ENCODE measurements at regions not wholly inside any gene's neighbourhood (a gene's known extent, or its start where the extent isn't known, plus 50 kb on each side); places are given as distances from the start of the nearest gene placed in this dataset.

DNA sequence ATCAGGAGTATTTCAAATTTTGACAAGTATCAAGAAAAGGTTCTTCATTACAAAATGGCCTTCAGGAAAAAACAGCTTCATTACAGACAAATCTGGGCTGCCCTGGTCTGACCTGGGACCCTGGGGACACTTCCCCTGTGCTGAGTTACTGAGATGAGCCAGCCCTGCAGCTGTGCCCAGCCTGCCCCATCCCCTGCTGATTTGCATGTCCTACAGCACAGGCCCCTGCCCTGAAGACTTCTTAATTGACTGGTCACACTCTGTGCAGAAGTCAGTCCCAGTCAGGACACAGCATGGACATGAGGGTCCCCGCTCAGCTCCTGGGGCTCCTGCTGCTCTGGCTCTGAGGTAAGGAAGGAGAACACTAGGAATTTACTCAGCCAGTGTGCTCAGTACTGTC lies 235.1 kb downstream of the ANKRD36B start:
- dilution Hi-C loops (cut with MboI; ENCODE audit: extremely low pct_ligation_motif_present, low sequenced_read_pairs), result no loop called here
- no peak for TF ChIP-seq EZH2 (IDR thresholded peaks at IDR 0.05; ENCODE audit: borderline replicate concordance, low read depth, low read length, severe bottlenecking)
- TF ChIP-seq, protein P1, sequence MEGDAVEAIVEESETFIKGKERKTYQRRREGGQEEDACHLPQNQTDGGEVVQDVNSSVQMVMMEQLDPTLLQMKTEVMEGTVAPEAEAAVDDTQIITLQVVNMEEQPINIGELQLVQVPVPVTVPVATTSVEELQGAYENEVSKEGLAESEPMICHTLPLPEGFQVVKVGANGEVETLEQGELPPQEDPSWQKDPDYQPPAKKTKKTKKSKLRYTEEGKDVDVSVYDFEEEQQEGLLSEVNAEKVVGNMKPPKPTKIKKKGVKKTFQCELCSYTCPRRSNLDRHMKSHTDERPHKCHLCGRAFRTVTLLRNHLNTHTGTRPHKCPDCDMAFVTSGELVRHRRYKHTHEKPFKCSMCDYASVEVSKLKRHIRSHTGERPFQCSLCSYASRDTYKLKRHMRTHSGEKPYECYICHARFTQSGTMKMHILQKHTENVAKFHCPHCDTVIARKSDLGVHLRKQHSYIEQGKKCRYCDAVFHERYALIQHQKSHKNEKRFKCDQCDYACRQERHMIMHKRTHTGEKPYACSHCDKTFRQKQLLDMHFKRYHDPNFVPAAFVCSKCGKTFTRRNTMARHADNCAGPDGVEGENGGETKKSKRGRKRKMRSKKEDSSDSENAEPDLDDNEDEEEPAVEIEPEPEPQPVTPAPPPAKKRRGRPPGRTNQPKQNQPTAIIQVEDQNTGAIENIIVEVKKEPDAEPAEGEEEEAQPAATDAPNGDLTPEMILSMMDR (IDR thresholded peaks at IDR 0.05; ENCODE audit: extremely low read depth in 1 of 2, insufficient read depth in 1 of 2, low read depth in 1 of 2, low read length in 2 of 2), result no peak
- TF ChIP-seq GATA2 (IDR thresholded peaks at IDR 0.05; ENCODE audit: insufficient read depth, insufficient read length, low read depth, low read length), result no peak
- TF ChIP-seq MYC (IDR thresholded peaks at IDR 0.05; ENCODE audit: low read depth, low read length), result no peak
- no peak for TF ChIP-seq POLR2A (IDR thresholded peaks at IDR 0.05; ENCODE audit: low read depth, low read length)
- no peak for TF ChIP-seq POLR2AphosphoS5 (IDR thresholded peaks at IDR 0.05; ENCODE audit: insufficient read depth, low read depth, low read length)
- TF ChIP-seq, protein P2, sequence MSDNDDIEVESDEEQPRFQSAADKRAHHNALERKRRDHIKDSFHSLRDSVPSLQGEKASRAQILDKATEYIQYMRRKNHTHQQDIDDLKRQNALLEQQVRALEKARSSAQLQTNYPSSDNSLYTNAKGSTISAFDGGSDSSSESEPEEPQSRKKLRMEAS (IDR thresholded peaks at IDR 0.05; ENCODE audit: insufficient read depth, insufficient read length), result no peak
- TF ChIP-seq JUN (IDR thresholded peaks at IDR 0.05; ENCODE audit: borderline replicate concordance, insufficient read depth, insufficient read length, low read depth), result no peak
- TF ChIP-seq FOS (IDR thresholded peaks at IDR 0.05; ENCODE audit: borderline replicate concordance, insufficient read depth, low read length), result no peak
- Histone ChIP-seq H3K79me2 (ENCODE audit: control insufficient read depth, insufficient read depth, low read length) (no peaks in the 10 kb centered on the region), H3K9me1 (replicated peaks; ENCODE audit: control insufficient read depth, extremely low read depth, insufficient read depth, low read length) (no peaks in the 10 kb centered on the region), H3K27me3 (ENCODE audit: control insufficient read depth in 2 of 2, insufficient read depth in 2 of 2, low read length in 2 of 2) (peaks cover 35 to 58% of the 10 kb centered on the region in 2 experiments), H4K20me1 (replicated peaks; ENCODE audit: control insufficient read depth, extremely low read depth, insufficient read depth, low read length) (no peaks in the 10 kb centered on the region), H3K9ac (replicated peaks; ENCODE audit: extremely low read depth, insufficient read depth, low read length) (no peak overlapping the region), H3K27ac (ENCODE audit: insufficient read depth, low read depth, low read length) (no peak overlapping the region), H3K36me3 (ENCODE audit: control insufficient read depth in 2 of 2, extremely low read depth in 1 of 2, insufficient read depth in 2 of 2, low read length in 2 of 2) (no peaks in the 10 kb centered on the region), H3K4me2 (ENCODE audit: insufficient read depth, low read length) (no peak overlapping the region), H3K9me3 (replicated peaks; ENCODE audit: control insufficient read depth, insufficient read depth, low read length) (no peaks in the 10 kb centered on the region), H3K4me1 (ENCODE audit: control insufficient read depth, extremely low read depth, insufficient read depth, low read length) (no peaks in the 10 kb centered on the region), H2AFZ (ENCODE audit: low read depth, low read length) (no peak overlapping the region), H3K4me3 (replicated peaks in 1 of 3; ENCODE audit: insufficient read depth in 1 of 3, low read depth in 1 of 3, low read length in 3 of 3) (no peak overlapping the region)
- FAIRE-seq (no peak), DNase-seq (ENCODE audit: low read depth, low spot score) (no peak)
- ChIA-PET CTCF (no interaction called here), POLR2A (no interaction called here)
- intact Hi-C loops (cut with micrococcal nuclease), result no loop called here
- BruUV-seq (replicated peaks), result no TSS peak

Measured in endothelial cell of umbilical vein (primary cell).